CD14-positive monocyte (primary cell): ENCODE measurements at regions not wholly inside any gene's neighbourhood (a gene's known extent, or its start where the extent isn't known, plus 50 kb on each side); places are given as distances from the start of the nearest gene placed in this dataset.

Experiments
- DNase-seq, 3 donors: peaks; one replicate each; pipeline ENCODE4 v3.0.0-alpha.2; 2011 to 2022
- H2AFZ ChIP-seq: 2 replicates; pipeline ENCODE4 v1.6.0; 2012; ENCODE audit warnings: mild to moderate bottlenecking, low read depth, low read length, inconsistent platforms; ENCODE audit not compliant: insufficient read depth, poor library complexity, severe bottlenecking
- H3K27ac ChIP-seq, 2 donors: 1 replicate in 1 of 2; 2 replicates in 1 of 2; pipeline ENCODE4 v1.5.1; 2012 to 2013; ENCODE audit warnings: low read length in 2 of 2, control low read depth in 1 of 2, inconsistent platforms in 1 of 2, low read depth in 1 of 2, mild to moderate bottlenecking in 1 of 2
- H3K27me3 ChIP-seq, 2 donors: one replicate each; pipeline versions ENCODE4 v1.6.0 to v1.6.1; 2011 to 2013; ENCODE audit warnings: low read length in 2 of 2; ENCODE audit not compliant: control insufficient read depth in 2 of 2, insufficient read depth in 2 of 2
- H3K36me3 ChIP-seq, 2 donors: replicated peaks in 1 of 2; 1 replicate in 1 of 2; 2 replicates in 1 of 2; pipeline versions ENCODE4 v1.5.1 to v1.6.1; 2012 to 2013; ENCODE audit warnings: low read length in 2 of 2, control low read depth in 1 of 2, inconsistent platforms in 1 of 2, mild to moderate bottlenecking in 1 of 2; ENCODE audit not compliant: insufficient read depth in 2 of 2, control insufficient read depth in 1 of 2
- H3K4me1 ChIP-seq, 2 donors: 1 replicate in 1 of 2; 2 replicates in 1 of 2; pipeline versions ENCODE4 v1.5.1 to v1.6.1; 2012 to 2013; ENCODE audit warnings: low read length in 2 of 2, control low read depth in 1 of 2, inconsistent platforms in 1 of 2, mild to moderate bottlenecking in 1 of 2, moderate library complexity in 1 of 2; ENCODE audit not compliant: insufficient read depth in 2 of 2, control insufficient read depth in 1 of 2
- H3K4me2 ChIP-seq: replicated peaks from 2 replicates; pipeline ENCODE3; 2012; ENCODE audit warnings: low read length, moderate library complexity, mild to moderate bottlenecking; ENCODE audit not compliant: poor library complexity, severe bottlenecking; ENCODE audit errors: extremely low read depth
- H3K4me3 ChIP-seq, 3 experiments: fragments of 200-600 bp in 1 of 3; sonication (generic) in 1 of 3; replicated peaks in 1 of 3; 1 replicate in 2 of 3; 2 replicates in 1 of 3; pipeline ENCODE4 v1.5.1; 2011 to 2013; ENCODE audit warnings: low read length in 3 of 3, mild to moderate bottlenecking in 3 of 3, control low read depth in 2 of 3, low read depth in 2 of 3, inconsistent platforms in 1 of 3, moderate library complexity in 1 of 3
- H3K79me2 ChIP-seq: 2 replicates; pipeline ENCODE4 v1.6.0; 2012; ENCODE audit warnings: mild to moderate bottlenecking, control low read depth, inconsistent platforms, low read length, moderate library complexity; ENCODE audit not compliant: insufficient read depth
- H3K9ac ChIP-seq: 2 replicates; pipeline ENCODE4 v1.6.0; 2017; ENCODE audit warnings: low read length, mild to moderate bottlenecking; ENCODE audit not compliant: insufficient read depth, poor library complexity, severe bottlenecking
- H3K9me3 ChIP-seq, 2 donors: replicated peaks in 1 of 2; 1 replicate in 1 of 2; 2 replicates in 1 of 2; pipeline versions ENCODE4 v1.5.1 to v1.6.1; 2012 to 2013; ENCODE audit warnings: low read length in 2 of 2, control low read depth in 1 of 2; ENCODE audit not compliant: control insufficient read depth in 1 of 2, insufficient read depth in 1 of 2
- H4K20me1 ChIP-seq: 2 replicates; pipeline ENCODE4 v1.6.0; 2012; ENCODE audit warnings: mild to moderate bottlenecking, low read length, control low read depth, moderate library complexity; ENCODE audit not compliant: insufficient read depth
- H3K27ac Mint-ChIP-seq, 7 donors: one replicate each; pipeline ENCODE4 v1.8.0; 2020; ENCODE audit warnings: mild to moderate bottlenecking in 7 of 7, mixed read lengths in 7 of 7, moderate library complexity in 6 of 7, inconsistent platforms in 2 of 7
- H3K27me3 Mint-ChIP-seq, 3 donors: one replicate each; pipeline ENCODE4 v1.8.0; 2021 to 2022; ENCODE audit warnings: low read depth in 3 of 3, mild to moderate bottlenecking in 3 of 3, mixed read lengths in 3 of 3, moderate library complexity in 3 of 3, inconsistent platforms in 1 of 3
- H3K36me3 Mint-ChIP-seq, 2 donors: one replicate each; pipeline ENCODE4 v1.8.0; 2020; ENCODE audit warnings: mixed read lengths in 2 of 2, inconsistent platforms in 1 of 2, mild to moderate bottlenecking in 1 of 2
- H3K4me1 Mint-ChIP-seq: one replicate; pipeline ENCODE4 v1.8.0; 2020; ENCODE audit warnings: mild to moderate bottlenecking, mixed read lengths
- H3K4me3 Mint-ChIP-seq, 2 donors: one replicate each; pipeline ENCODE4 v1.8.0; 2020; ENCODE audit warnings: mild to moderate bottlenecking in 2 of 2, mixed read lengths in 2 of 2, moderate library complexity in 1 of 2
- H3K9me3 Mint-ChIP-seq, 7 donors: one replicate each; pipeline ENCODE4 v1.8.0; 2020 to 2022; ENCODE audit warnings: mixed read lengths in 7 of 7, mild to moderate bottlenecking in 6 of 7, moderate library complexity in 6 of 7, inconsistent platforms in 2 of 7
- WGBS: methylation state at CpG from one replicate; pipeline ENCODE4 v1.1.5; 2013; ENCODE audit warnings: missing lambda C conversion rate; ENCODE audit not compliant: insufficient coverage; 5-methylcytosine and 5-hydroxymethylcytosine counted together
- intact Hi-C, 2 donors: fragments of 100-400 bp; cut with micrococcal nuclease; formaldehyde crosslinking; loops; one replicate each; pipeline versions ENCODE4 v1.15.0 to v1.15.1; 2023
- TF ChIP-seq, protein P1 (sequence below): fragments of 200-600 bp; IDR thresholded peaks from one replicate; pipeline ENCODE4 v1.8.0; 2022; ENCODE audit warnings: antibody characterized with exemption, mild to moderate bottlenecking

DNA sequence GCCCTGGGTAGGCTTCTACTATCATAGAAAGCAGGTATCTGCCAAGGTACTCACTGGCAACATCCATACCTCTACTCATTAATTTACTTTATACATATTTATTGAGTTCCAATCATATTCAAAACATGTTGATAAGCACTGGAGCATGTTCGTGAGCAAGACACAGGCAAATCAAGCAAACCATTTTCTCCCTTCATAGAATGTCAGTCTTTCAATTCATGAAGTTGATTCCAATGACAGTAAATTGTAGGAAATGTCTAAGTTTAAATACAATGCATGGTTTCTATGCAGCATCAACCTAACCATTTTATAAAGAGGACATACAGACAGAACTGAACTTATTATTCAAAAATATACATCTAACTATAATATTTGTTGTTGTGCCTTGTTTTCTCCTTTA lies 978.6 kb downstream of the CDH8 start:
- no peak for DNase-seq
- Histone ChIP-seq H3K79me2 (no peaks in the 10 kb centered on the region), H3K4me2 (no peak overlapping the region), H3K27ac (no peak overlapping the region), H2AFZ (no peak overlapping the region), H3K9ac (no peak overlapping the region), H3K9me3 (peaks cover 0 to 3% of the 10 kb centered on the region in 2 donors), H3K4me1 (no peaks in the 10 kb centered on the region), H3K36me3 (no peaks in the 10 kb centered on the region), H3K27me3 (no peaks in the 10 kb centered on the region), H3K4me3 (no peak overlapping the region), H4K20me1 (no peaks in the 10 kb centered on the region)
- Mint-ChIP-seq H3K9me3 (peaks cover 0 to 6% (median 0%) of the 10 kb centered on the region in 7 donors), H3K36me3 (no peaks in the 10 kb centered on the region), H3K27me3 (no peaks in the 10 kb centered on the region), H3K27ac (no peak overlapping the region), H3K4me3 (no peak overlapping the region), H3K4me1 (no peaks in the 10 kb centered on the region)
- WGBS: no CpG with 5 or more reads among the region's 1 CpG
- intact Hi-C loops: no loop called here
- TF ChIP-seq, protein P1, sequence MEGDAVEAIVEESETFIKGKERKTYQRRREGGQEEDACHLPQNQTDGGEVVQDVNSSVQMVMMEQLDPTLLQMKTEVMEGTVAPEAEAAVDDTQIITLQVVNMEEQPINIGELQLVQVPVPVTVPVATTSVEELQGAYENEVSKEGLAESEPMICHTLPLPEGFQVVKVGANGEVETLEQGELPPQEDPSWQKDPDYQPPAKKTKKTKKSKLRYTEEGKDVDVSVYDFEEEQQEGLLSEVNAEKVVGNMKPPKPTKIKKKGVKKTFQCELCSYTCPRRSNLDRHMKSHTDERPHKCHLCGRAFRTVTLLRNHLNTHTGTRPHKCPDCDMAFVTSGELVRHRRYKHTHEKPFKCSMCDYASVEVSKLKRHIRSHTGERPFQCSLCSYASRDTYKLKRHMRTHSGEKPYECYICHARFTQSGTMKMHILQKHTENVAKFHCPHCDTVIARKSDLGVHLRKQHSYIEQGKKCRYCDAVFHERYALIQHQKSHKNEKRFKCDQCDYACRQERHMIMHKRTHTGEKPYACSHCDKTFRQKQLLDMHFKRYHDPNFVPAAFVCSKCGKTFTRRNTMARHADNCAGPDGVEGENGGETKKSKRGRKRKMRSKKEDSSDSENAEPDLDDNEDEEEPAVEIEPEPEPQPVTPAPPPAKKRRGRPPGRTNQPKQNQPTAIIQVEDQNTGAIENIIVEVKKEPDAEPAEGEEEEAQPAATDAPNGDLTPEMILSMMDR: no peak

- Mint-ChIP-seq H3K9me3 (peaks cover 0 to 6% (median 3%) of the 10 kb centered on the region in 7 donors), H3K27ac (no peak overlapping the region), H3K4me1 (no peaks in the 10 kb centered on the region), H3K4me3 (no peak overlapping the region), H3K36me3 (no peaks in the 10 kb centered on the region), H3K27me3 (no peaks in the 10 kb centered on the region)
- TF ChIP-seq, protein P1: no peak
- Histone ChIP-seq H3K9ac (no peak overlapping the region), H4K20me1 (no peaks in the 10 kb centered on the region), H2AFZ (no peak overlapping the region), H3K27me3 (no peaks in the 10 kb centered on the region), H3K4me2 (no peak overlapping the region), H3K4me1 (no peaks in the 10 kb centered on the region), H3K4me3 (no peak overlapping the region), H3K27ac (no peak overlapping the region), H3K79me2 (no peaks in the 10 kb centered on the region), H3K36me3 (no peaks in the 10 kb centered on the region), H3K9me3 (peaks cover 0 to 9% of the 10 kb centered on the region in 2 donors)
- intact Hi-C loops: no loop called here
- no peak for DNase-seq
- 88% methylated on average over 10 of the region's 11 CpGs for WGBS
Measured at GRCh38 chr16:61050547-61050946, 985.7 kb downstream of the CDH8 start.
